Epithelial cell of proximal tubule (primary cell): ENCODE measurements at regions not wholly inside any gene's neighbourhood (a gene's known extent, or its start where the extent isn't known, plus 50 kb on each side); places are given as distances from the start of the nearest gene placed in this dataset.

Source experiments
- DNase-seq: peaks from one replicate; pipeline ENCODE4 v3.0.0-alpha.2; 2011; ENCODE audit warnings: low read depth
- H3K4me3 ChIP-seq: 2 replicates; pipeline ENCODE4 v1.5.1; 2011; ENCODE audit warnings: low read depth, mild to moderate bottlenecking, low read length
- CTCF ChIP-seq: conservative IDR thresholded peaks from 2 replicates; pipeline ENCODE4 v1.5.1; 2012; ENCODE audit warnings: low read depth, mild to moderate bottlenecking, low read length

GRCh38 chr14:32009976-32010581 lies 67.0 kb upstream of the ARHGAP5 start:
- H3K4me3 ChIP-seq: no peak overlapping the region
- TF ChIP-seq CTCF: no peak
- DNase-seq: no peak

GRCh38 chr14:32010604-32011125 lies 66.4 kb upstream of the ARHGAP5 start:
- DNase-seq: no peak
- H3K4me3 ChIP-seq: no peak overlapping the region
- TF ChIP-seq CTCF: no peak

GRCh38 chr14:32011225-32011624 lies 65.9 kb upstream of the ARHGAP5 start:
- no peak overlapping the region for H3K4me3 ChIP-seq
- TF ChIP-seq CTCF: no peak
- no peak for DNase-seq

- no peak for DNase-seq
- no peak overlapping the region for H3K4me3 ChIP-seq
Measured at GRCh38 chr14:32012062-32012461, 65.0 kb upstream of the ARHGAP5 start.

GRCh38 chr14:32012571-32012970 lies 64.5 kb upstream of the ARHGAP5 start:
- no peak for DNase-seq
- no peak for TF ChIP-seq CTCF
- no peak overlapping the region for H3K4me3 ChIP-seq

More at GRCh38 chr14:32012062-32012461, 65.0 kb upstream of the ARHGAP5 start:
- no peak for TF ChIP-seq CTCF

- peak; percentile 30 for TF ChIP-seq CTCF
- no peak for DNase-seq
- no peak overlapping the region for H3K4me3 ChIP-seq
Measured at GRCh38 chr14:32013083-32013482, 64.0 kb upstream of the ARHGAP5 start.

- TF ChIP-seq CTCF: no peak
- H3K4me3 ChIP-seq: no peak overlapping the region
- DNase-seq: no peak
Measured at GRCh38 chr14:32014057-32014456, 63.0 kb upstream of the ARHGAP5 start.
